A549 (cell line): ENCODE measurements at regions not wholly inside any gene's neighbourhood (a gene's known extent, or its start where the extent isn't known, plus 50 kb on each side); places are given as distances from the start of the nearest gene placed in this dataset.

ENCODE experiments used
- BHLHE40 ChIP-seq: IDR thresholded peaks from 2 replicates; pipeline ENCODE4 v1.6.1; 2012; ENCODE audit warnings: low read depth, low read length, inconsistent platforms
- CBX2 ChIP-seq: fragments of 200-600 bp; sonication (generic); IDR thresholded peaks from 2 replicates; pipeline ENCODE4 v1.6.1; 2016; ENCODE audit warnings: low read depth, mild to moderate bottlenecking, borderline replicate concordance
- NPAS2 ChIP-seq: fragments of 250-450 bp; sonication (Bioruptor Pico); IDR thresholded peaks from 2 replicates; pipeline ENCODE4 v1.8.0; 2022; ENCODE audit warnings: mild to moderate bottlenecking, moderate library complexity, borderline replicate concordance
- POLR2A ChIP-seq: IDR thresholded peaks from 2 replicates; pipeline ENCODE4 v1.6.1; 2012; ENCODE audit warnings: mild to moderate bottlenecking, low read length
- RCOR1 ChIP-seq: fragments of 150-350 bp; IDR thresholded peaks from 2 replicates; pipeline ENCODE4 v1.6.1; 2014; ENCODE audit warnings: antibody characterized with exemption, low read length, low read depth
- ZC3H11A ChIP-seq: fragments of 450-650 bp; IDR thresholded peaks from 2 replicates; pipeline ENCODE4 v1.6.1; 2014; ENCODE audit warnings: antibody characterized with exemption, mild to moderate bottlenecking
- TF ChIP-seq, protein P1 (sequence below): fragments of >200 bp; sonication (Bioruptor Twin); formaldehyde crosslinking; IDR thresholded peaks from 3 replicates; pipeline ENCODE4 v1.5.1; 2016

DNA sequence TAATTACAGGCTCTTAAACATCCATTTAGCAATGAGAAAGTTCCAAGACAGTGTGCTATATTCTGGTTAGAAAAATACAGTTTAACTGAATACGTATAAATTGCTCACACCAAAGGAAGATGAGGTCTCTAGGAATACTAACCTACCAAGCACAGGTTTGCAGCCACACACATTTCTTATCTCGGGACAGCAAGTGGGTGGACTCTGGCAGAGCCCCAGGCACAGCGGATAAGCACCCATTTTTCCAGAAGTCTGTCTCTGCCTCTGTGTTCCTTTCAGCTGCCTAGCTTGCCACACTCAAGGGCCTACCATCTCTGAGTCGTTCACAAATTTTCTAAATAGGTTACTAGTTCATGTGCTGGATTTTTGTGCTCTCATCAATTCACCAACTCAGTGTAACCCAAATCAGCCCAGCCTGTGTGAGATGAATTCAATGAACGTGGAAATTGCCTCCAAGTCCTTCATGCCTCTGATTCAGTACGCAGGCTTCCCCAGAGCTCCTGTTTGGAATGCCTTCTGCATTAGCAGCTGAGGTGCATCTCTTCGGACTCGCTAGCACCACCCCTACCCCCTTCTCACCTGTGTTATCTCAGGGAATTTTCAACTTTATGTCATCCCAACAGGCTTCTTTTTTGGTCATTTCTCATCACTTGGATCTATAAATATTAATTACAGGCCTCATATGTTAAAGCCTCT, 581.0 kb upstream of the CDH11 start:
- TF ChIP-seq ZC3H11A (no peak), BHLHE40 (no peak), POLR2A (no peak), RCOR1 (no peak), CBX2 (no peak), NPAS2 (CRISPR knock-in tag) (no peak)
- TF ChIP-seq, protein P1, sequence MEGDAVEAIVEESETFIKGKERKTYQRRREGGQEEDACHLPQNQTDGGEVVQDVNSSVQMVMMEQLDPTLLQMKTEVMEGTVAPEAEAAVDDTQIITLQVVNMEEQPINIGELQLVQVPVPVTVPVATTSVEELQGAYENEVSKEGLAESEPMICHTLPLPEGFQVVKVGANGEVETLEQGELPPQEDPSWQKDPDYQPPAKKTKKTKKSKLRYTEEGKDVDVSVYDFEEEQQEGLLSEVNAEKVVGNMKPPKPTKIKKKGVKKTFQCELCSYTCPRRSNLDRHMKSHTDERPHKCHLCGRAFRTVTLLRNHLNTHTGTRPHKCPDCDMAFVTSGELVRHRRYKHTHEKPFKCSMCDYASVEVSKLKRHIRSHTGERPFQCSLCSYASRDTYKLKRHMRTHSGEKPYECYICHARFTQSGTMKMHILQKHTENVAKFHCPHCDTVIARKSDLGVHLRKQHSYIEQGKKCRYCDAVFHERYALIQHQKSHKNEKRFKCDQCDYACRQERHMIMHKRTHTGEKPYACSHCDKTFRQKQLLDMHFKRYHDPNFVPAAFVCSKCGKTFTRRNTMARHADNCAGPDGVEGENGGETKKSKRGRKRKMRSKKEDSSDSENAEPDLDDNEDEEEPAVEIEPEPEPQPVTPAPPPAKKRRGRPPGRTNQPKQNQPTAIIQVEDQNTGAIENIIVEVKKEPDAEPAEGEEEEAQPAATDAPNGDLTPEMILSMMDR: no peak
